PC-3 (cell line): ENCODE measurements at regions not wholly inside any gene's neighbourhood (a gene's known extent, or its start where the extent isn't known, plus 50 kb on each side); places are given as distances from the start of the nearest gene placed in this dataset.

Experiments
- CTCF ChIP-seq: fragments of 300-600 bp; sonication (generic); conservative IDR thresholded peaks from 2 replicates; pipeline ENCODE4 v1.5.1; 2017; ENCODE audit warnings: antibody characterized with exemption, low read depth, mild to moderate bottlenecking, low read length
- EZH2phosphoT487 ChIP-seq: fragments of 300-600 bp; sonication (generic); IDR thresholded peaks from 2 replicates; pipeline ENCODE4 v1.6.1; 2018; ENCODE audit warnings: mild to moderate bottlenecking, antibody characterized with exemption, low read length, borderline replicate concordance

- TF ChIP-seq CTCF (no peak), EZH2phosphoT487 (no peak)
Measured at GRCh38 chr2:79428745-79429144, 84.1 kb upstream of the CTNNA2 start.
